Lower leg skin (tissue), 3 donors: ENCODE measurements at regions not wholly inside any gene's neighbourhood (a gene's known extent, or its start where the extent isn't known, plus 50 kb on each side); places are given as distances from the start of the nearest gene placed in this dataset.

Source experiments
- POLR2A ChIP-seq, 2 donors: fragments of 450-650 bp; IDR thresholded peaks; one replicate each; pipeline ENCODE4 v1.6.1; 2016 to 2017; ENCODE audit warnings: antibody characterized with exemption in 2 of 2, mild to moderate bottlenecking in 1 of 2, moderate library complexity in 1 of 2
- TF ChIP-seq, protein P1 (sequence below), 3 donors: fragments of 450-650 bp; IDR thresholded peaks; one replicate each; pipeline ENCODE4 v1.5.1; 2016; ENCODE audit warnings: antibody characterized with exemption in 3 of 3, mild to moderate bottlenecking in 3 of 3, moderate library complexity in 2 of 3

- TF ChIP-seq, protein P1, sequence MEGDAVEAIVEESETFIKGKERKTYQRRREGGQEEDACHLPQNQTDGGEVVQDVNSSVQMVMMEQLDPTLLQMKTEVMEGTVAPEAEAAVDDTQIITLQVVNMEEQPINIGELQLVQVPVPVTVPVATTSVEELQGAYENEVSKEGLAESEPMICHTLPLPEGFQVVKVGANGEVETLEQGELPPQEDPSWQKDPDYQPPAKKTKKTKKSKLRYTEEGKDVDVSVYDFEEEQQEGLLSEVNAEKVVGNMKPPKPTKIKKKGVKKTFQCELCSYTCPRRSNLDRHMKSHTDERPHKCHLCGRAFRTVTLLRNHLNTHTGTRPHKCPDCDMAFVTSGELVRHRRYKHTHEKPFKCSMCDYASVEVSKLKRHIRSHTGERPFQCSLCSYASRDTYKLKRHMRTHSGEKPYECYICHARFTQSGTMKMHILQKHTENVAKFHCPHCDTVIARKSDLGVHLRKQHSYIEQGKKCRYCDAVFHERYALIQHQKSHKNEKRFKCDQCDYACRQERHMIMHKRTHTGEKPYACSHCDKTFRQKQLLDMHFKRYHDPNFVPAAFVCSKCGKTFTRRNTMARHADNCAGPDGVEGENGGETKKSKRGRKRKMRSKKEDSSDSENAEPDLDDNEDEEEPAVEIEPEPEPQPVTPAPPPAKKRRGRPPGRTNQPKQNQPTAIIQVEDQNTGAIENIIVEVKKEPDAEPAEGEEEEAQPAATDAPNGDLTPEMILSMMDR (IDR thresholded peaks at IDR 0.05) = no peak
- no peak for TF ChIP-seq POLR2A (IDR thresholded peaks at IDR 0.05)
Measured at GRCh38 chr4:173794662-173795061, 264.6 kb upstream of the HAND2 start.
